ENCODE measurements at regions not wholly inside any gene's neighbourhood (a gene's known extent, or its start where the extent isn't known, plus 50 kb on each side); places are given as distances from the start of the nearest gene placed in this dataset.
A peak's percentile ranks its signal among the peaks of the same experiment; 100 is the strongest.
"Not testable (repeated sequence)": the region's sequence is repeated elsewhere in the genome, so short reads cannot be mapped to it uniquely, and the experiment has no call there.

DNA sequence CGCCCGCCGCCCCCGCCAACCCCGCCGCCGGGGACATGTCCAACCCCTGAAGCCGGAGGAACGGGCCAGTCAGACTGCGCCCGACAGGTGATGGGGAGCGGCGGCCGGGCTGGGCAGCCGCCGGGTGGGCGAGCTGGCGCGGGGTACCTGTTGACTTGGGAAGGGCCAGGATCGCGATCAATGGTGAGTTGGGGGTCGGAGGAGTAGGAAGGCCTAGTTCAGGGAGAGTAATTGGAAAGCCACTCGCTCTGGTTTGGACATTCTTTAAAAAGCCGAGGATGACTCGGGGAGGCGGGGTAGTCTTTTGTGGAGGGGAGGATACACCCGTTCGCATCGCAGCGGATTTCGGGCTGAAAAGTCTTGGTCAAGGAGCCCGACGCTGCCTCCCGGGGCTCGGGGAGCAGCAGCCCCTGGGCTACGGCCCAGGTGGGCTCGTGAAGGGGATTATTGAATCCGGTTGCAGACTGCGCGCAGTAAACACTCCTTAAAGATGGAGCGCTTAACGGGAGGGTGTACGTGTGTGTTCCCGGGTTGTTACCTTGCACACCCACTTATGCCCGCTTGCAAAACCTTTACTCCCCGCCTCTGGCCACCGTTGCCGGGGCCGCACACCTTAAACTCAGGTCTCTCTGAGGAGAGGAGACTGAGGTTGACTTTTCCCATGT lies 123.8 kb downstream of the GOSR1 start:
- peak overlapping the region; percentile 79 for H3K4me3 ChIP-seq (ENCODE audit: low read length)
- TF ChIP-seq ZNF274 (IDR thresholded peaks at IDR 0.05; ENCODE audit: low read depth, low read length): no peak

- peak overlapping the region; percentile 79 for H3K4me3 ChIP-seq (ENCODE audit: low read length)
- no peak for TF ChIP-seq ZNF274 (IDR thresholded peaks at IDR 0.05; ENCODE audit: low read depth, low read length)
These were observed 123.0 kb downstream of the GOSR1 start for GRCh38 chr17:30600060-30600829.

DNA sequence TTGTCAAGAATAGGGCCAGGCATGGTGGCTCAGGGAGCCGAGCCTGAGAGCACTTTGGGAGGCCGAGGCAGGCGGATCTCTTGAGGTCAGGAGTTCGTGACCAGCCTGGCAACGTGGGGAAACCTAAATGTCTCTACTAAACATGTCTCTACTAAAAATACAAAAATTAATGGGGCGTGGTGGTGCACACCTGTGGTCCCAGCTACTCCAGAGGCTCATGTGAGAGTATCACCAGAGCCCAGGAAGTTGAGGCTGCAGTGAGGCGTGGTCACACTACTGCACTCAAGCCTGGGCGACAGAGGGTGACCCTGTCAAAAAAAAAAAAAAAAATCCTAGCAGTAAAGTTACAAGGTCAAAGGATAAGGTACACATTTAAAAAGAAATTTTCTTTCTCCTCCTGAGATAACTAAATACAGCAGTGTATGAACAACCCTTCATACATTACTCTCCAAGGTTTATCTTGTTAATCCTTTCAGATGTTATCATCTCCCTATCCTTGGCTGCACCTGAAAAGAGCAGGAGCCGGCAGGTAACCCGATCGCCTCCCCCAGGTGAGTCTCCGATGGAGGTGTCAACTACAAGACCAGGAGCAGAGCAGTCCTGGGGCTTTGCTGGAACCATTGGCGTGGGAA lies 122.3 kb downstream of the GOSR1 start:
- H3K4me3 ChIP-seq (ENCODE audit: low read length): peak overlapping the region; percentile 79
- no peak for TF ChIP-seq ZNF274 (IDR thresholded peaks at IDR 0.05; ENCODE audit: low read depth, low read length)

DNA sequence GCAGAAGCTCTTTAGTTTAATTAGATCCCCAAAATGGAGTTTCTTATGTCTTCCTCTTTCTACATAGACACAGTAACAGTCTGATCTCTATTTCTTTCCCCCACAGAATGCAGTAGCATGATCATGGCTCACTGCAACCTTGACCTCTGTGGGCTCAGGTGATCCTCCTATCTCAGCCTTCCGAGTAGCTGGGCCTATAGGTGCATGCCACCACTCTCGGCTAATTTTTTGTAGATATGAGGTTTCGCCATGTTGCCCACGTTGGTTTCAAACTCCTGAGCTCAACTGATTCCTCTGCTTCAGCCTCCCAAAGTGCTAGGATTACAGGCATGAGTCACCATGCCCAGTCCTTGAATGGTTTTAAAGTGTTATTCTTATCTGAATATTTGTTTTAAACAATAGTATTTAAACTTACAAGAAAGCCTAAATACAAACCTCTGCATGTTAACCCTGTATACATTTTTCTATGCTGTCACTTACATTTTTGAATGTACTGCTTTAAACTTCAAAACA lies 120.6 kb downstream of the GOSR1 start:
- H3K4me3 ChIP-seq (ENCODE audit: low read length): no peak overlapping the region
- no peak for TF ChIP-seq ZNF274 (IDR thresholded peaks at IDR 0.05; ENCODE audit: low read depth, low read length)

DNA sequence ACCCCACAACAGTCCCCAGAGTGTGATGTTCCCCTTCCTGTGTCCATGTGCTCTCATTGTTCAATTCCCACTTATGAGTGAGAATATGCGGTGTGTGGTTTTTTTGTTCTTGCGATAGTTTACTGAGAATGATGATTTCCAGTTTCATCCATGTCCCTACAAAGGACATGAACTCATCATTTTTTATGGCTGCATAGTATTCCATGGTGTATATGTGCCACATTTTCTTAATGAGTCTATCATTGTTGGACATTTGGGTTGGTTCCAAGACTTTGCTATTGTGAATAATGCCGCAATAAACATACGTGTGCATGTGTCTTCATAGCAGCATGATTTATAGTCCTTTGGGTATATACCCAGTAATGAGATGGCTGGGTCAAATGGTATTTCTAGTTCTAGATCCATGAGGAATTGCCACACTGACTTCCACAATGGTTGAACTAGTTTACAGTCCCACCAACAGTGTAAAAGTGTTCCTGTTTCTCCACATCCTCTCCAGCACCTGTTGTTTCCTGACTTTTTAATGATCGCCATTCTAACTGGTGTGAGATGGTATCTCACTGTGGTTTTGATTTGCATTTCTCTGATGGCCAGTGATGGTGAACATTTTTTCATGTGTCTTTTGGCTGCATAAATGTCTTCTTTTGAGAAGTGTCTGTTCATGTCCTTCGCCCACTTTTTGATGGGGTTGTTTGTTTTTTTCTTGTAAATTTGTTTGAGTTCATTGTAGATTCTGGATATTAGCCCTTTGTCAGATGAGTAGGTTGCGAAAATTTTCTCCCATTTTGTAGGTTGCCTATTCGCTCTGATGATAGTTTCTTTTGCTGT lies 120.0 kb downstream of the GOSR1 start:
- H3K4me3 ChIP-seq (ENCODE audit: low read length): not testable (repeated sequence)

- not testable (repeated sequence) for H3K4me3 ChIP-seq (ENCODE audit: low read length)
These were observed 117.8 kb downstream of the GOSR1 start for GRCh38 chr17:30594953-30595371.

- TF ChIP-seq ZNF274 (IDR thresholded peaks at IDR 0.05; ENCODE audit: low read depth, low read length): no peak
- no peak overlapping the region for H3K4me3 ChIP-seq (ENCODE audit: low read length)
These were observed 117.2 kb downstream of the GOSR1 start for GRCh38 chr17:30594223-30594952.

GRCh38 chr17:30590081-30590733 lies 113.0 kb downstream of the GOSR1 start:
- no peak overlapping the region for H3K4me3 ChIP-seq (ENCODE audit: low read length)

DNA sequence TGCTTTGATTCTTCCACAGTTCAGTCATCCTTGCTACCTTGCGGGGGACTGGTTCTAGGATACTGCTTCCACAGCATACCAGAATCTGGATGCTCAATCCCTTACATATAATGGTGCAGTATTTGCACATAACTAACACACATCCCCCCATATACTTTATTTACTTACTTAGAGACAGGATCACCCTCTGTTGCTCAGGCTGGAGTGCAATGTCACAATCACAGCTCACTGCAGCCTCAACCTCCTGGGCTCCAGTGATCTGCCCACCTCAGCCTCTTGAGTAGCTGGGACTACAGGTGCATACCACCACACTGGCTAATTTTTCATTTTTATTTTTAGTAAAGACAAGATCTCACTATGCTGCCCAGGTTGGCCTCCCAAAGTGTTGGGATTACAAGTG lies 112.2 kb downstream of the GOSR1 start:
- H3K4me3 ChIP-seq (ENCODE audit: low read length): no peak overlapping the region
- no peak for TF ChIP-seq ZNF274 (IDR thresholded peaks at IDR 0.05; ENCODE audit: low read depth, low read length)

More at GRCh38 chr17:30590081-30590733, 113.0 kb downstream of the GOSR1 start:
- TF ChIP-seq ZNF274 (IDR thresholded peaks at IDR 0.05; ENCODE audit: low read depth, low read length): no peak

- TF ChIP-seq ZNF274 (IDR thresholded peaks at IDR 0.05; ENCODE audit: low read depth, low read length): no peak
- no peak overlapping the region for H3K4me3 ChIP-seq (ENCODE audit: low read length)
These were observed 111.6 kb downstream of the GOSR1 start for GRCh38 chr17:30588798-30589247.

DNA sequence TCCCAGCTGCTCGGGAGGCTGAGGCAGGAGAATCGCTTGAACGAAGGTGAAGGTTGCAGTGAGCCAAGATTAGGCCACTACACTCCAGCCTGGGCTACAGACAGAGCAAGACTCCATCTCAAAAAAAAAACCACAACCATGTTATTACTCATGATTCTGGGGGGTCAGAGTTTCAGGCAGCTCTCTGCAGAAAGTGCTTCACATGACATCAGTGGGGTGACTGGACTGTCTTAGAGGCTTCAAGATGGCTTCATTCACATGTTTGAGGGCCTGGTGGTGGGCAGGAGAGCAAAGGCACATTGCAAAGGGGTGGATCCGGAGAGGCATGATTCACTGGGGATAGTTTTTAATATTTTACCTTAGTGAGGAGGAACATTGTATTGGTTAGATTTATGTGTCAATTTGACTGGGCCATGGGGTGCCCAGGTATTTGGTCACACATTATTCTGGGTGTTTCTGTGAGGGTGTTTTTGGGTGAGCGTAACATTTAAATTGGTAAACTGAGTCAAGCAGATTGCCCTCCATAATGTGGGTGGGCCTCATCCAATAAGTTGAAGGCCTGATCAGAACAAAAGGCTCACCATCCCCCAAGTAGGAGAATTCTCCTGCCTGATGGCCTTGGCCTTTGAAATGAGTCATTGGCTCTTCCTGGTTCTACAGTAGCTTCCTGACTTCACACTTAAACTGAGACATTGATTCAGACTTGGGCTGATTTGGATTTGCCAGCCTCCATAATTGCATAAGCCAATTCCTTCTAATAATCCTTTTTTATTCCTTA lies 109.8 kb downstream of the GOSR1 start:
- H3K4me3 ChIP-seq (ENCODE audit: low read length): no peak overlapping the region
- no peak for TF ChIP-seq ZNF274 (IDR thresholded peaks at IDR 0.05; ENCODE audit: low read depth, low read length)

GRCh38 chr17:30584810-30585209 lies 107.6 kb downstream of the GOSR1 start:
- no peak for TF ChIP-seq ZNF274 (IDR thresholded peaks at IDR 0.05; ENCODE audit: low read depth, low read length)
- no peak overlapping the region for H3K4me3 ChIP-seq (ENCODE audit: low read length)

Data from GM08714 (cell line).